Hematopoietic multipotent progenitor cell (in vitro differentiated cells): ENCODE measurements at regions not wholly inside any gene's neighbourhood (a gene's known extent, or its start where the extent isn't known, plus 50 kb on each side); places are given as distances from the start of the nearest gene placed in this dataset.
"Not testable (repeated sequence)": the region's sequence is repeated elsewhere in the genome, so short reads cannot be mapped to it uniquely, and the experiment has no call there.

Experiments
- DNase-seq, 3 donors: peaks; one replicate each; pipeline ENCODE4 v3.0.0-alpha.2; 2011 to 2015; ENCODE audit warnings: low read depth in 2 of 3, low spot score in 2 of 3

- DNase-seq: no peak
These were observed 87.1 kb downstream of the RTP5 start for GRCh38 chr2:241956521-241957110.

- no peak for DNase-seq
These were observed 87.7 kb downstream of the RTP5 start for GRCh38 chr2:241957276-241957675.

GRCh38 chr2:241958818-241959545 lies 89.5 kb downstream of the RTP5 start:
- no peak for DNase-seq

GRCh38 chr2:241959751-241960269 lies 90.3 kb downstream of the RTP5 start:
- DNase-seq: no peak

- no peak for DNase-seq
These were observed 91.9 kb downstream of the RTP5 start for GRCh38 chr2:241961454-241961853.

GRCh38 chr2:241964133-241964532 lies 94.6 kb downstream of the RTP5 start:
- DNase-seq: no peak

- peak in 2 of 3 donors; percentile 73 to 75 for DNase-seq
These were observed 96.4 kb downstream of the RTP5 start for GRCh38 chr2:241965931-241966412.

- no peak for DNase-seq
These were observed 97.3 kb downstream of the RTP5 start for GRCh38 chr2:241966647-241967466.

- no peak for DNase-seq
These were observed 98.1 kb downstream of the RTP5 start for GRCh38 chr2:241967467-241968144.

- DNase-seq: no peak
These were observed 98.9 kb downstream of the RTP5 start for GRCh38 chr2:241968417-241968816.

- DNase-seq: not testable (repeated sequence)
These were observed 99.7 kb downstream of the RTP5 start for GRCh38 chr2:241969182-241969581.

- DNase-seq: peak in 1 of 3 donors; percentile 10
These were observed 101.2 kb downstream of the RTP5 start for GRCh38 chr2:241970716-241971115.

- DNase-seq: no peak
These were observed 104.6 kb downstream of the RTP5 start for GRCh38 chr2:241974096-241974495.

GRCh38 chr2:241974851-241975592 lies 105.5 kb downstream of the RTP5 start:
- DNase-seq: no peak

- no peak for DNase-seq
These were observed 106.2 kb downstream of the RTP5 start for GRCh38 chr2:241975593-241976284.

- DNase-seq: no peak
These were observed 106.8 kb downstream of the RTP5 start for GRCh38 chr2:241976296-241976695.

- no peak for DNase-seq
These were observed 108.2 kb downstream of the RTP5 start for GRCh38 chr2:241977557-241978300.

- DNase-seq: no peak
These were observed 109.1 kb downstream of the RTP5 start for GRCh38 chr2:241978670-241979069.

GRCh38 chr2:241980193-241980592 lies 110.7 kb downstream of the RTP5 start:
- no peak for DNase-seq
